Left lung (tissue), 4 donors: ENCODE measurements at regions not wholly inside any gene's neighbourhood (a gene's known extent, or its start where the extent isn't known, plus 50 kb on each side); places are given as distances from the start of the nearest gene placed in this dataset.

ENCODE experiments used
- ATAC-seq: fragments of 200-7000 bp; cut with Tn5 transposase; one replicate; pipeline ENCODE4 v1.9.1; 2020; ENCODE audit warnings: moderate library complexity
- DNase-seq, 4 donors: peaks; one replicate each; pipeline ENCODE4 v3.0.0-alpha.2; 2013 to 2020
- H3K27ac ChIP-seq, 2 donors: fragments of 200-600 bp; sonication (generic) in 1 of 2; one replicate each; pipeline versions ENCODE4 v1.5.0 to v1.8.0; 2020 to 2021
- H3K27me3 ChIP-seq, 2 donors: fragments of 200-600 bp; sonication (generic) in 1 of 2; one replicate each; pipeline versions ENCODE4 v1.5.0 to v1.8.0; 2020 to 2021
- H3K36me3 ChIP-seq, 2 donors: fragments of 200-600 bp; sonication (generic) in 1 of 2; one replicate each; pipeline versions ENCODE4 v1.5.0 to v1.8.0; 2020 to 2021
- H3K4me1 ChIP-seq, 2 donors: fragments of 200-600 bp; one replicate each; pipeline ENCODE4 v1.8.0; 2021
- H3K4me3 ChIP-seq, 2 donors: fragments of 200-600 bp; sonication (generic) in 1 of 2; one replicate each; pipeline versions ENCODE4 v1.5.0 to v1.8.0; 2020 to 2021; ENCODE audit warnings: mild to moderate bottlenecking in 1 of 2
- H3K9me3 ChIP-seq, 2 donors: fragments of 200-600 bp; sonication (generic) in 1 of 2; one replicate each; pipeline versions ENCODE4 v1.5.0 to v1.8.0; 2020 to 2021
- CTCF ChIP-seq, 2 donors: fragments of 200-600 bp; sonication (generic) in 1 of 2; IDR thresholded peaks; one replicate each; pipeline versions ENCODE4 v1.5.0 to v1.8.0; 2021; ENCODE audit warnings: antibody characterized with exemption in 2 of 2
- intact Hi-C, 2 donors: fragments of 100-400 bp; cut with DNase I; formaldehyde crosslinking; loops; one replicate each; pipeline versions ENCODE4 v1.11.2 to v1.14.2; 2022
- donor health status: DM: no; HTN: yes; CAD: no.
- donor health status: DM: no; HTN: no; CAD: no.

DNA sequence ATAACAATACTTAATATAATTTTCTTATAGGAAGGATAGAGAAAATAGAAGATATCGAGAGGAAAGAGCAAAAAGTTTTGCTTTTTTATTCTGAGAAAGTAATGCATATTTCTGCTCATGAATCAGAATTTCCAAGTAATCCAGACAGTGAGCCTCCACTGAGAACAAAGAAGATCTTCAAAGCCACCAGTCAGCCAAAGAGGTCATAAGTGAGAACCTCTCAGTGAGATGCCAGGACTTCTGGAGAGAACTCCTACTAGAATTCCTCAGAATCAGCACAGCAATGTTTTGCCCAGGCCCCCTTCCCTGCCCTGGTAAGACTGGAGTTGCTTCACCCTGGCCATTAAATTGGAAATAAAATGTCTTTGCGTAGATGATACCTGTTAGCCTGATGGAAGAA lies 254.4 kb upstream of the FAT4 start:
- DNase-seq (no peak), ATAC-seq (no peak)
- Histone ChIP-seq H3K4me3 (no peak overlapping the region), H3K4me1 (no peaks in the 10 kb centered on the region), H3K27me3 (no peaks in the 10 kb centered on the region), H3K9me3 (peaks cover 0 to 2% of the 10 kb centered on the region in 2 donors), H3K27ac (no peak overlapping the region), H3K36me3 (no peaks in the 10 kb centered on the region)
- intact Hi-C loops: no loop called here
- no peak for TF ChIP-seq CTCF (IDR thresholded peaks at IDR 0.05)

GRCh38 chr4:125049711-125050110 lies 265.0 kb upstream of the FAT4 start:
- Histone ChIP-seq H3K9me3 (peaks cover 0 to 4% of the 10 kb centered on the region in 2 donors), H3K36me3 (no peaks in the 10 kb centered on the region), H3K27ac (no peak overlapping the region), H3K4me3 (no peak overlapping the region), H3K4me1 (no peaks in the 10 kb centered on the region), H3K27me3 (no peaks in the 10 kb centered on the region)
- intact Hi-C loops: no loop called here
- no peak for TF ChIP-seq CTCF (IDR thresholded peaks at IDR 0.05)
- ATAC-seq: no peak
- DNase-seq: peak in 2 of 4 donors; percentile 44

DNA sequence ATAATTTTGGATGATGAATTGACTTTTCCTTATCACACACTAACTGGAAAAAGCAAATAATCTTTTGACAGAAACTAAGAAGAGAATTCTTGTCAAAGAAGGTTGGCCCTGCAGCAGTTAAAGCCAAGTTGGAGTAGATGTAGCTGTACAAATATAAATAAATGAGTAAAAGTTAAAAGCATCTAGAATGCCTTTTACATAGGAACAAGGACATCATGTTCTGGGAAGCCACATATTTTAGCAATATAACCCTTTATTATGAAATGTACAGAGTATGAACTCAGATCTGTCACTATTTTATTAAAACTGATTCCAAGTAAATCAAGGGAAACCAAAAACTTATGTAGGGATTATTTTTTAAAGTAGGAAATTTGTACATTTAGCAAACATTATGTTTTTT lies 269.4 kb upstream of the FAT4 start:
- DNase-seq: no peak
- no peak for ATAC-seq
- H3K4me3 ChIP-seq: no peak overlapping the region
- peaks cover 0 to 4% of the 10 kb centered on the region in 2 donors for H3K9me3 ChIP-seq
- H3K27ac ChIP-seq: no peak overlapping the region
- H3K4me1 ChIP-seq: no peaks in the 10 kb centered on the region
- no peak for TF ChIP-seq CTCF (IDR thresholded peaks at IDR 0.05)
- intact Hi-C loops: no loop called here
- no peaks in the 10 kb centered on the region for H3K36me3 ChIP-seq
- H3K27me3 ChIP-seq: no peaks in the 10 kb centered on the region

DNA sequence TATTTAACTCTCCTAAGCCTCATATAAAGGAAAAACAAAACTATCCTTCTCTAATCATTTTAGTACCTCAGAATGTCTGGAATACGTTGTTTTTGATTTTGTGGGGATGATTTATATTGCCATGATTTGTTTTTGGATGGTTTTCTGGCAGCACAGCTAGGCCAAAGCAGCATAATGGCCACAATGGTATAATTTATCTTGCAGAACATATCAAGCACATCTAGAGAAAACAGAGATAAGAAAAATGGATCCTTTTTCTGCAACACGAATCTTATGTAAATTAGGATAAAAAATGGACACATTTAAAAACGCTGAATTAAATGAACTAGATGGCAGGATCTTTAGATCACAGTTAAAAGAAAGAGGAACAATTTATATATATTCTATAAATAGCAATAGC lies 269.9 kb upstream of the FAT4 start:
- Histone ChIP-seq H3K36me3 (no peaks in the 10 kb centered on the region), H3K4me1 (no peaks in the 10 kb centered on the region), H3K4me3 (no peak overlapping the region), H3K9me3 (peaks cover 0 to 4% of the 10 kb centered on the region in 2 donors), H3K27me3 (no peaks in the 10 kb centered on the region), H3K27ac (no peak overlapping the region)
- DNase-seq: no peak
- no peak for TF ChIP-seq CTCF (IDR thresholded peaks at IDR 0.05)
- ATAC-seq: no peak
- intact Hi-C loops: no loop called here

- ATAC-seq (no peak), DNase-seq (no peak)
- peaks cover 0 to 4% of the 10 kb centered on the region in 2 donors for H3K9me3 ChIP-seq
- H3K36me3 ChIP-seq: no peaks in the 10 kb centered on the region
- TF ChIP-seq CTCF (IDR thresholded peaks at IDR 0.05): no peak
- intact Hi-C loops: no loop called here
- H3K27me3 ChIP-seq: no peaks in the 10 kb centered on the region
- H3K27ac ChIP-seq: no peak overlapping the region
- H3K4me3 ChIP-seq: no peak overlapping the region
- no peaks in the 10 kb centered on the region for H3K4me1 ChIP-seq
Observed at GRCh38 chr4:125043486-125043885, 271.3 kb upstream of the FAT4 start.
